ENCODE measurements at regions not wholly inside any gene's neighbourhood (a gene's known extent, or its start where the extent isn't known, plus 50 kb on each side); places are given as distances from the start of the nearest gene placed in this dataset.

DNA sequence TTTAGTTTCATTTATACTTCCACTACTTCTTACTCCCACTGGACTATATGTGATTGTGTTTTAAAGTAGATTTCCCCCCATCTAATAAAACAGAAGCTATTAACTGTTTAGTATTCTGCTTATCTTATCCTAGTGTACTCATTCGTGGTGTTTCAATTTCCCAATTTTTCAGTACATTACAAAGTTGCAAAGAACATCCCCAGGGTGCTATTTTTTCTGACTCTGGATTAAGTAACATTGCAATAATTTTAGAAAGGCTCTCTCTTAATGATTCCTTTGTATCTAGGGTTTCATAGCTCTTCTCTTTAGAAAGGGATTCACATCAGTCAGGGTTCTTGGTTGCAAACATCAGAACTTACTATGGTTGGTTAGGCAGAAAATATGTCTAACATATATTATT is 317.9 kb upstream of the DIPK2B start:
- no peak overlapping the region for H3K27ac Mint-ChIP-seq
- no peaks in the 10 kb centered on the region for H3K79me1 ChIP-seq (ENCODE audit: insufficient read depth, low read depth, low read length, poor library complexity, severe bottlenecking)
- no peak overlapping the region for H2BK20ac ChIP-seq (ENCODE audit: low read depth, low read length, poor library complexity, severe bottlenecking)
- H3K56ac ChIP-seq (ENCODE audit: insufficient read length, low read depth, low read length): no peak overlapping the region
- no peak overlapping the region for H4K5ac ChIP-seq (ENCODE audit: insufficient read length, low read depth, low read length)
- H2BK12ac ChIP-seq (ENCODE audit: insufficient read length, low read depth, low read length): no peak overlapping the region
- no peak overlapping the region for H3K4me2 ChIP-seq (ENCODE audit: insufficient read depth, insufficient read length, low read length)
- H4K8ac ChIP-seq (replicated peaks; ENCODE audit: insufficient read length, low read depth, low read length): no peak overlapping the region
- no peaks in the 10 kb centered on the region for H3K79me2 ChIP-seq (ENCODE audit: insufficient read depth, low read length)
- H4K20me1 ChIP-seq (ENCODE audit: control insufficient read depth, insufficient read depth, insufficient read length): no peaks in the 10 kb centered on the region
- no peak for DNase-seq
- peaks cover 2% of the 10 kb centered on the region; the same call in 1 of the 2 replicates for H3K4me1 ChIP-seq (ENCODE audit: insufficient read depth, low read length)
- no peak for TF ChIP-seq CTCF (conservative IDR thresholded peaks at IDR 0.05)
- H3K18ac ChIP-seq (ENCODE audit: insufficient read length, low read depth, low read length): no peak overlapping the region
- no peaks in the 10 kb centered on the region for H3K9me3 ChIP-seq (ENCODE audit: control insufficient read depth, low read depth, low read length)
- no peak overlapping the region for H3T11ph ChIP-seq (ENCODE audit: low read length)
- no peak overlapping the region for H3K14ac ChIP-seq (ENCODE audit: insufficient read depth, low read length)
- no peak overlapping the region for H4K91ac ChIP-seq (ENCODE audit: insufficient read length, low read depth, low read length)
- no peak overlapping the region for H3K27ac ChIP-seq (ENCODE audit: insufficient read length, low read depth, low read length)
- no peak overlapping the region for H2AFZ ChIP-seq (ENCODE audit: low read length)
- H3K23ac ChIP-seq (ENCODE audit: insufficient read length, low read depth, low read length): no peak overlapping the region
- no peak overlapping the region for H3K4ac ChIP-seq (ENCODE audit: low read depth, low read length)
- H3K9ac ChIP-seq (ENCODE audit: extremely low read depth, insufficient read length, low read length): no peak overlapping the region
- no peaks in the 10 kb centered on the region for H3K23me2 ChIP-seq (ENCODE audit: insufficient read length, low read depth, low read length, poor library complexity, severe bottlenecking)
- H2BK120ac ChIP-seq (ENCODE audit: low read depth, low read length, poor library complexity, severe bottlenecking): no peak overlapping the region
- H3K9me3 Mint-ChIP-seq: peaks cover 62 to 63% of the 10 kb centered on the region in 2 experiments
- no peak overlapping the region for H2BK5ac ChIP-seq (ENCODE audit: insufficient read length, low read length)
- no CpG with 5 or more reads among the region's 1 CpG for WGBS (ENCODE audit: extremely low coverage, insufficient read length, low lambda C conversion rate)
- H2AK5ac ChIP-seq (ENCODE audit: insufficient read length, low read length): no peak overlapping the region
- no peaks in the 10 kb centered on the region for H3K27me3 ChIP-seq (ENCODE audit: insufficient read depth, low read length)
- H3K4me3 Mint-ChIP-seq: no peak overlapping the region
- peaks cover 6 to 8% of the 10 kb centered on the region in 2 experiments for H3K4me1 Mint-ChIP-seq
- H3K36me3 Mint-ChIP-seq (ENCODE audit: insufficient read depth in 1 of 3, low read depth in 3 of 3): no peaks in the 10 kb centered on the region; a peak in 2 of 7 replicates
- no peak overlapping the region for H2BK15ac ChIP-seq (ENCODE audit: low read depth, low read length)
- no peaks in the 10 kb centered on the region for H3K27me3 Mint-ChIP-seq (ENCODE audit: low read depth)
